ENCODE measurements at regions not wholly inside any gene's neighbourhood (a gene's known extent, or its start where the extent isn't known, plus 50 kb on each side); places are given as distances from the start of the nearest gene placed in this dataset.

DNA sequence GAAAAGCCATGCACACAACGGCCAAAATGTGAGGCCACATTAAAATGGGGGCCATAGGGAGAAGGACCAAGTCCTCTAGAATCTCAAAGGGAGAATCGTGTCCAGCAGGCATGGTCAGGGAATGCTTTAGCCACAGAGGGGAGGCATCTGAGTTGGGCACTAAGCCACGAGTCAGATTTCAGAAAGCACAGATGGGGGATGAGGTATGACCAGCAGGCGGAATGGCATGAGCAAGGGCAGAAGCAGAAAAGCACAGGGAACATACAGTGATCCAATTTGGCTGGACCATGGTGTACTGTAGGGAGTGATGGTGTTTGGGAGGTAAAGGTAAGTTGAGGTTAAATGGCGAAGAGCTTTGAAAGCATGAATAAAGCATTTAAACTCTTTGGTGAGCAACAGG lies 214.6 kb downstream of the TLE1 start:
- POLR2A ChIA-PET (ENCODE audit: partially characterized antibody) = no interaction called here
- Histone ChIP-seq H2AFZ (ENCODE audit: low read length) (no peak overlapping the region), H2BK15ac (ENCODE audit: low read length) (no peak overlapping the region), H2BK20ac (ENCODE audit: low read length) (no peak overlapping the region), H4K91ac (replicated peaks; ENCODE audit: insufficient read length, low read length) (no peak overlapping the region), H3K4me1 (replicated peaks in 1 of 4; ENCODE audit: control insufficient read depth in 3 of 4, insufficient read depth in 4 of 4, low read length in 3 of 4) (no peaks in the 10 kb centered on the region), H3K4ac (replicated peaks; ENCODE audit: insufficient read length, low read depth, low read length) (no peak overlapping the region), H3K56ac (replicated peaks; ENCODE audit: insufficient read length, low read depth, low read length) (no peak overlapping the region), H2AK5ac (ENCODE audit: low read depth, low read length) (no peak overlapping the region), H2BK12ac (ENCODE audit: low read depth, low read length) (no peak overlapping the region), H3K36me3 (ENCODE audit: control insufficient read depth in 2 of 4, insufficient read depth in 4 of 4, low read length in 3 of 4) (no peaks in the 10 kb centered on the region), H4K8ac (ENCODE audit: extremely low read depth, insufficient read depth, low read length) (no peak overlapping the region), H2BK120ac (replicated peaks; ENCODE audit: low read depth, low read length) (no peak overlapping the region), H3K18ac (ENCODE audit: extremely low read depth, low read length) (no peak overlapping the region), H3K23ac (ENCODE audit: insufficient read length) (no peak overlapping the region), H2BK5ac (ENCODE audit: low read depth, low read length) (no peak overlapping the region), H3K23me2 (ENCODE audit: low read depth, low read length) (no peaks in the 10 kb centered on the region; the same call in 1 of the 2 replicates), H4K5ac (ENCODE audit: insufficient read length, low read depth, low read length) (no peak overlapping the region), H3K9ac (replicated peaks in 1 of 4; ENCODE audit: extremely low read depth in 1 of 4, low read depth in 3 of 4, low read length in 3 of 4) (no peak overlapping the region), H3K4me3 (ENCODE audit: extremely low read depth in 1 of 4, insufficient read depth in 2 of 4, low read depth in 3 of 4, low read length in 4 of 4) (no peak overlapping the region), H4K20me1 (replicated peaks in 1 of 2; ENCODE audit: control insufficient read depth in 1 of 2, insufficient read depth in 2 of 2, low read length in 2 of 2) (no peaks in the 10 kb centered on the region), H3K79me1 (ENCODE audit: low read depth, low read length) (no peaks in the 10 kb centered on the region), H3K9me3 (ENCODE audit: insufficient read depth in 2 of 2, low read depth in 1 of 2, low read length in 1 of 2) (no peaks in the 10 kb centered on the region), H3K27ac (ENCODE audit: low read depth, low read length) (no peak overlapping the region), H3K4me2 (ENCODE audit: insufficient read depth in 1 of 2, low read depth in 2 of 2, low read length in 2 of 2) (no peak overlapping the region), H3K14ac (ENCODE audit: insufficient read length) (no peak overlapping the region), H3K79me2 (ENCODE audit: control insufficient read depth in 1 of 2, insufficient read depth in 2 of 2, low read length in 2 of 2) (no peaks in the 10 kb centered on the region), H3K27me3 (replicated peaks in 1 of 4; ENCODE audit: control insufficient read depth in 3 of 4, extremely low read depth in 1 of 4, insufficient read depth in 3 of 4, low read length in 3 of 4) (no peaks in the 10 kb centered on the region)
- DNase-seq (ENCODE audit: low read depth in 1 of 2, low spot score in 2 of 2) (no peak), FAIRE-seq (no peak)
- WGBS, 2 experiments (ENCODE audit: extremely low coverage in 1 of 2, insufficient coverage in 1 of 2, insufficient read length in 1 of 2, insufficient replicate concordance in 2 of 2, low coverage in 1 of 2, low lambda C conversion rate in 2 of 2, missing lambda C conversion rate in 1 of 2) = 92 to 100% methylated on average over 1 to 5 of the region's 5 CpGs
- CTCF ChIA-PET (ENCODE audit: partially characterized antibody) = no interaction called here
- TF ChIP-seq SP2 (IDR thresholded peaks at IDR 0.05; ENCODE audit: low read length) = no peak
- no peak for TF ChIP-seq SUZ12 (IDR thresholded peaks at IDR 0.05; ENCODE audit: low read length)
- no peak for TF ChIP-seq SIX5 (IDR thresholded peaks at IDR 0.05; ENCODE audit: low read depth, low read length)
- no peak for TF ChIP-seq SIN3A (conservative IDR thresholded peaks at IDR 0.05 in 1 of 2, IDR thresholded peaks at IDR 0.05 in 1 of 2; ENCODE audit: low read depth in 1 of 2, low read length in 2 of 2)
- TF ChIP-seq SP4 (IDR thresholded peaks at IDR 0.05; ENCODE audit: low read length) = no peak
- TF ChIP-seq CEBPB (IDR thresholded peaks at IDR 0.05; ENCODE audit: low read depth, low read length) = no peak
- no peak for TF ChIP-seq ASH2L (IDR thresholded peaks at IDR 0.05; ENCODE audit: low read length)
- no peak for TF ChIP-seq CBX5 (IDR thresholded peaks at IDR 0.05; ENCODE audit: low read depth, low read length)
- TF ChIP-seq TCF12 (IDR thresholded peaks at IDR 0.05; ENCODE audit: low read depth, low read length) = no peak
- TF ChIP-seq RNF2 (IDR thresholded peaks at IDR 0.05; ENCODE audit: borderline replicate concordance, low read depth, low read length, missing control alignments, poor library complexity, severe bottlenecking) = no peak
- no peak for TF ChIP-seq KDM5A (IDR thresholded peaks at IDR 0.05; ENCODE audit: low read length)
- TF ChIP-seq FOSL1 (IDR thresholded peaks at IDR 0.05; ENCODE audit: insufficient read depth, low read depth, low read length) = no peak
- TF ChIP-seq EGR1 (IDR thresholded peaks at IDR 0.05; ENCODE audit: borderline replicate concordance, low read depth, low read length) = no peak
- no peak for TF ChIP-seq PHF8 (conservative IDR thresholded peaks at IDR 0.05; ENCODE audit: low read depth, low read length)
- no peak for TF ChIP-seq CHD2 (IDR thresholded peaks at IDR 0.05; ENCODE audit: low read length)
